ENCODE measurements at regions not wholly inside any gene's neighbourhood (a gene's known extent, or its start where the extent isn't known, plus 50 kb on each side); places are given as distances from the start of the nearest gene placed in this dataset.
"Not testable (repeated sequence)": the region's sequence is repeated elsewhere in the genome, so short reads cannot be mapped to it uniquely, and the experiment has no call there.

DNA sequence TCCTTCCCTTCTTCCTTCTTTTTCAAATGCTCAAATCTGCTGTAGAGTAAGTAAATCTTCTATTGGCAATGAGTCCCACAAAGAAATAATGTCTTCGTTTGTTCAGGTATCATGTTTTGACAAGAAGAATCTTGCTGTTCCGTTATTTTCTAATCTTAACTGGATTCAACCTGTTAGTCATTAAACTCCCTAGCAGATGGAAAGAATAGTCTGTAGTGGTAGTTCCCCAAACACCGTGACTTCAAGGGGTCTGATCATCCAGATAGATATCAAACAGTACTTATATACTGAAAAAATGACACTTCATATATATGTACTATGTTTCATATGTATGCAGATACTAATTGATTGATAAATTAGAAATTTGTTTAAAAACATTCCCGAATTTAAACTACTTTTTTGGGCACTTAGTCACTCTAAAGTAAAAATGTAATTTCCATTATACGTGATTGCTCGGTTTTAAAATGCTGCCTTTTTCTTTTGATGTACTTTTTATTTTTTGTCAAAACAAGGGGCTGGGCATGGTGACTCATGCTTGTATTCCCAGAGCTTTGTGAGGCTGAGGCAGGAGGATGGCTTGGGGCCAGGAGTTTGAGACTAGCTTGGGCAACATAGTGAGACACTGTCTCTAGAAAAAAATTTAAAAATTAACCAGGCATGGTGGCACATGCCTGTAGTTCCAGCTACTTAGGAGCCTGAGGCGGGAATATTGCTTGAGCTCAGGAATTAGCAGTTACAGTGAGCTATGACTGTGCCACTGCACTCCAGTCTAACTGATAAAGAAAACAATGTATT, 335.7 kb upstream of the SNX7 start:
- no peak for DNase-seq

DNA sequence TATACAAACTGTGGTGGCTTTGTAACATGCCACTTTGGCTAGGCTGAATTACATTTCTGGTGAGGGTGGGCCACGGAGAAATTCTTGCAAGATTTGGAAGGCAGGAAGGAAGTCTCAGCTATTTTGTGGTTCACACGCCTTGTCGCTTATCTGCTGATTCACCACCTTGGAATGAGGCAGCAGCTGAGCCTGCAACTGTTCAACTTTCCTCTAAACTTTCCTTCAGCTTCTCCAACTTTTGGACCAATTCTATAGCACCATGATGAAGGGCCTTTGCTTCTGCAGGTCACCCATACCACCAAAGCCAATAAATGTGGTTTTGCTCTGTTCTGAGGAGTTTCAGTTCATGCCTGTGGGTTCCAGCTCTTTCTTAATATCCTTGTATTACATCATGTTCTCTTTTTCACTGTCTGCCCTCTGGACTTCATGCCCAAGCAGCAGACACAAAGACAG, 337.6 kb upstream of the SNX7 start:
- no peak for DNase-seq

- DNase-seq = no peak
Observed at GRCh38 chr1:98323388-98323787, 338.1 kb upstream of the SNX7 start.

DNA sequence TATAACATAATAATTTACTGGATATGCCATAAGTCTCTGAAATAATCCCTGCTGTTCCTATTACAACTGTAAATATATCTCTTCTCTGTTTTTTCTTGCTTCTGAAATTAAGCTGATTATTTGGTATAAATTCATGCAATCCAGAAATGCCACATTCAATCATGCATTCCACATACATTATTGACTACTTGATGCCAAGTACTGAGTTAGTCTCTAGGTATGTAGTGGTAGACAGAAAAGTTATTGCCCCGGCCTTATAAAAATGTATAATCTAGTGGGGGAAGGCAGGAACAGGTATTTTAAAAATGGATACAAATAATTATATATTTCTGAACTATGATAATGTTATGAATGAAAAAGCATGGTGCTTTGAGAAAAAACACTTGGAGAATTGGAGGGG, 338.6 kb upstream of the SNX7 start:
- no peak for DNase-seq

DNA sequence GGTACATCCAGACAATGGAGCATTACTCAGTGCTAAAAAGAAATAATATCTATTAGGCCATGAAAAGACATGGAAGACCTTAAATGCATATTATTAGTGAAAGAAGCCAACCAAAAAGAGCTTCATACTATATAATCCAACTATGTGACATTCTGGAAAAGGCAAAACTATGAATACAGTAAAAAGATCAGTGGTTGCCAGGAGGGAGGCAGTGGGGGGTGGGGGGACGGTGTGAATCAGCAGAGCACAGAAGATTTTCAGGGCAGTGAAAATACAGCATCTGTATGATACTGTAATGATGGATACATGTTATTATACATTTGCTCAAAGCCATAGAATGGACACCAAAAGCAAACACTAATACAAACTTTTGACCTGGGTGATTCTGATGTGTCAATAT, 339.4 kb upstream of the SNX7 start:
- DNase-seq = no peak

GRCh38 chr1:98321191-98321590, 340.3 kb upstream of the SNX7 start:
- no peak for DNase-seq

GRCh38 chr1:98316286-98316905, 345.1 kb upstream of the SNX7 start:
- no peak for DNase-seq

GRCh38 chr1:98315309-98315708, 346.2 kb upstream of the SNX7 start:
- no peak for DNase-seq

GRCh38 chr1:98314601-98315000, 346.9 kb upstream of the SNX7 start:
- no peak for DNase-seq

GRCh38 chr1:98306517-98307089, 354.9 kb upstream of the SNX7 start:
- no peak for DNase-seq

- DNase-seq = no peak
Observed at GRCh38 chr1:98305362-98305761, 356.2 kb upstream of the SNX7 start.

DNA sequence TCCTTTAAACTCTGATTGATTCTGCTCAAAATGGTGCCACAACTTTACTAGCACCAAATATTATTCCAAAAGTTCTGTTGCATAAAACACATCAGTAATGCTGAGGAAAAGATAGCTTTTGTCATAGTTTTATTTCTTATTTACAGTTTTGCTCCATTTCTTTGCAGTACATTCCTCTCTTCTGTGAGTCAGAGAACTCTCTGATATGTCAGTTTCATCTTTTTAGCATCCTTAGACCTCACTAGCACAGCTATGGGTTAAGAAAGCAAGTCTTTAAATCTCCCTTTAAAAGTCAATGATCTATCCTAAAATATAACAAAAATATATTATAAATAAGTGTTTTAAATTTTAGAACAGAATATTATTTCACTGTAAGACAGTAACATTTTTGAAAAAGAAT, 356.6 kb upstream of the SNX7 start:
- DNase-seq = no peak

GRCh38 chr1:98299861-98300260, 361.7 kb upstream of the SNX7 start:
- no peak for DNase-seq

GRCh38 chr1:98299313-98299712, 362.2 kb upstream of the SNX7 start:
- DNase-seq = no peak

GRCh38 chr1:98298319-98298718, 363.2 kb upstream of the SNX7 start:
- DNase-seq = no peak

GRCh38 chr1:98296681-98297080, 364.8 kb upstream of the SNX7 start:
- no peak for DNase-seq

- no peak for DNase-seq
Observed at GRCh38 chr1:98294127-98294526, 367.4 kb upstream of the SNX7 start.

DNA sequence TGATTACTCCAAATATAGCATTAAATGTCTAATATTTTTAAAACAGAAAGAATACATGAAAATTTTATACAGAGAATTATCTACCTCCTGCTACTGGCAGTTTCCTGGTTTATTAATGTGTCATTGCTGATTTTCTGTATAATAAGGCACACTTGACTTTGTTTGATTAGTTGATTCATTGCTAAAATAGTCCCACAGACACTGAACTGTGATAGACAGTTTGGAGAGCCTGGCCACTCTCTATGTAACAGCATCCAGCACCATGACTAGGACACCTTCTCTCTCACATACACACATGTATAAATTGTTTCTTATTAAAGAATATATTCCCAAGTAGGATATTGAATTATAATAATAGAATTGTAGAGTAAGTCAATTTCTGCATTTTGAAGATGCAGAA, 368.5 kb upstream of the SNX7 start:
- no peak for DNase-seq

DNA sequence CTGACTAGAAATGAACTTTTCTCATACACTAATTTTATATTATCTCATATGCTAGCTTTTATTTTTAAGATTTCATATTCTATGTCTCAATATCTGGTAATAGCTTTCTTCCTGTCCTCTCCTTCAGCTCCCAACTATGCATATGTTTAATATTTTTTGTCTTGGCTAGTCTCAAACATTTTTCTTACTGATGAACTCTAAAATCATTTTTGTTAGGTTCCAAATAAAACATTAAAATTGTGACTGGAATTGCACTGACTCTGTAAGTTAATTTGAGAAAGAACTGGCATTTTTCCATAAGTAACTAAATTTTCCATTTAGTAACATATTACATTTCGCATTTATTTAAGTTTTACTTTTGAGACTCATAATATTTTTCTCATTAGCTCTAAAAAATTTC, 368.5 kb upstream of the DPYD start:
- DNase-seq = no peak

DNA sequence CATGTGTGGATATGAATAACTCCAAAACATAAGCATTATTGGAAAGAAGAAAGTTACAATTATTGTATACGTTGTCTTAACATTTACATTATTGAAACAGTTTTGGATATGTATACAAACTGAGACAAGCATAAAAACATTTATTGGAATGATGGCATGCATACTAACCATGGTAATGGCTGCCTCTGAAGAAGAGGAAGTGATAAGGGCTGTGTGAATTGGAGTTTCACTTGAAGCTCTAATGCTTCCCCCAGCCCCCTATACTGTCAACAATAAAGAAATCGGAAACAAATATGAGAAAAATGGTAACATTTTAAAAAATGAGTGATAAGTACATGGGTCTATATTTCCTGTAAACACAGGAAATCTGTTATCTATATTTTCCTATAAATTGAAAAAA, 367.7 kb upstream of the DPYD start:
- no peak for DNase-seq

GRCh38 chr1:98287626-98288025, 366.8 kb upstream of the DPYD start:
- DNase-seq = no peak

DNA sequence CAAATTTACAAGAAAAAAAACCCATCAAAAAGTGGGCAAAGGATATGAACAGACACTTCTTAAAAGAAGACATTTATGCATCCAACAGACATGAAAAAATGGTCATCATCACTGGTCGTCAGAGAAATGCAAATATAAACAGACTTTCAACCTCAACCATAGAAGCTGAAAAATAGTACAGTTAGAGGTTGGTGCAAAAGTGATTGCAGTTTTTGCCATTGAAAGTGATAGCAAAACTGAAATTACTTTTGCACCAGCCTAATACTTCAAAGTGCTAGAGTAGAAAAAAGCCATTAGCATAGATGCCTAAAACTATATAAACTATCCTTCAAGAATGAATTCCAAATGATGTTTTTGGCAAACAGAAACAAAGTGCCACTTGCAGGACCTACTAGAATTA, 365.8 kb upstream of the DPYD start:
- DNase-seq = no peak

DNA sequence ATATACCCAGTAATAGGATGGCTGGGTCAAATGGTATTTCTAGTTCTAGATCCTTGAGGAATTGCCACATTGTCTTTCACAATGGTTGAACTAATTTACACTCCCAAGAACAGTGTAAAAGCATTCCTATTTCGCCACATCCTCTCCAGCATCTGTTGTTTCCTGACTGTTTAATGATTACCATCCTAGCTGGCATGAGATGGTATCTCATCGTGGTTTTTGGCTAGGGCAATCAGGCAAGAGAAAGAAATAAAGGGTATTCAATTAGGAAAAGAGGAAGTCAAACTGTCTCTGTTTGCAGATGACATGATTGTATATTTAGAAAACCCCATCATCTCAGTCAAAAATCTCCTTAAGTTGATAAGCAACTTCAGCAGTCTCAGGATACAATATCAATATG, 364.5 kb upstream of the DPYD start:
- not testable (repeated sequence) for DNase-seq

GRCh38 chr1:98280049-98280448, 359.2 kb upstream of the DPYD start:
- DNase-seq = no peak

Measured in NCI-H774 (cell line).